ENCODE measurements at regions not wholly inside any gene's neighbourhood (a gene's known extent, or its start where the extent isn't known, plus 50 kb on each side); places are given as distances from the start of the nearest gene placed in this dataset.

DNA sequence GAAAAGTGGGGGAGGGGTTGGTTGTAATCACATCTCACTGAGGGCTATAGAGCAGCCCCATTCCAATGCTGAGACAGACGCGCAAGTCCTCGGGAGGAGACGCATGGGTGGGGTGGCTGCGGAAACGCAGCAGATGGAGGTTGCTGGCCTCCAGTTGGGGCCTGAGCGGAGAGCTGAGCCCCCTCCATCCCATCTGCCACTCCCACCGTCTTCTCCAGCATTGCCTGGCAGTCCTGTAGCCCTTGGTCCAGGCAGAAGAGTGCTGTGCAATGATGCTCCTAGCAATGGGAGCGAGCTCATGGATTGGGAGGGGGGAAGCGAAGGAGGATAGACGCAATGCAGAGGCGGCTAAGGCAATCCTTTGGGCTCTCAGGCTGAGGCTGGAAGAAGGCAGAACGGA is 79.4 kb upstream of the GLRA1 start:
- Histone ChIP-seq H3K4me3 (no peak overlapping the region), H3K9me3 (no peaks in the 10 kb centered on the region), H3K27ac (no peak overlapping the region), H3K4me1 (no peaks in the 10 kb centered on the region), H3K27me3 (no peaks in the 10 kb centered on the region), H3K36me3 (no peaks in the 10 kb centered on the region)
- no peak for DNase-seq (ENCODE audit: extremely low spot score in 2 of 2)
- intact Hi-C loops (cut with DNase I): no loop called here
- TF ChIP-seq, protein P1, sequence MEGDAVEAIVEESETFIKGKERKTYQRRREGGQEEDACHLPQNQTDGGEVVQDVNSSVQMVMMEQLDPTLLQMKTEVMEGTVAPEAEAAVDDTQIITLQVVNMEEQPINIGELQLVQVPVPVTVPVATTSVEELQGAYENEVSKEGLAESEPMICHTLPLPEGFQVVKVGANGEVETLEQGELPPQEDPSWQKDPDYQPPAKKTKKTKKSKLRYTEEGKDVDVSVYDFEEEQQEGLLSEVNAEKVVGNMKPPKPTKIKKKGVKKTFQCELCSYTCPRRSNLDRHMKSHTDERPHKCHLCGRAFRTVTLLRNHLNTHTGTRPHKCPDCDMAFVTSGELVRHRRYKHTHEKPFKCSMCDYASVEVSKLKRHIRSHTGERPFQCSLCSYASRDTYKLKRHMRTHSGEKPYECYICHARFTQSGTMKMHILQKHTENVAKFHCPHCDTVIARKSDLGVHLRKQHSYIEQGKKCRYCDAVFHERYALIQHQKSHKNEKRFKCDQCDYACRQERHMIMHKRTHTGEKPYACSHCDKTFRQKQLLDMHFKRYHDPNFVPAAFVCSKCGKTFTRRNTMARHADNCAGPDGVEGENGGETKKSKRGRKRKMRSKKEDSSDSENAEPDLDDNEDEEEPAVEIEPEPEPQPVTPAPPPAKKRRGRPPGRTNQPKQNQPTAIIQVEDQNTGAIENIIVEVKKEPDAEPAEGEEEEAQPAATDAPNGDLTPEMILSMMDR (IDR thresholded peaks at IDR 0.05): no peak
- TF ChIP-seq POLR2A (IDR thresholded peaks at IDR 0.05) (no peak), POLR2AphosphoS5 (IDR thresholded peaks at IDR 0.05; ENCODE audit: insufficient read depth in 1 of 2, low read depth in 1 of 2) (no peak)

Data from vagina (tissue), 2 donors.